ENCODE measurements at regions not wholly inside any gene's neighbourhood (a gene's known extent, or its start where the extent isn't known, plus 50 kb on each side); places are given as distances from the start of the nearest gene placed in this dataset.
"Not testable (repeated sequence)": the region's sequence is repeated elsewhere in the genome, so short reads cannot be mapped to it uniquely, and the experiment has no call there.

GRCh38 chr5:82532075-82532474, 253.9 kb upstream of the RPS23 start:
- no CpG with 5 or more reads among the region's 2 CpGs for WGBS (ENCODE audit: extremely low coverage, insufficient coverage, insufficient read length)
- not testable (repeated sequence) for H3K36me3 ChIP-seq (ENCODE audit: control insufficient read depth in 1 of 2, insufficient read depth in 2 of 2, low read length in 2 of 2); DNase-seq; H3K4me2 ChIP-seq (ENCODE audit: low read length); H3K79me2 ChIP-seq (ENCODE audit: control insufficient read depth, insufficient read depth, low read length, poor library complexity); H3K79me1 ChIP-seq (ENCODE audit: low read length); H3K14ac ChIP-seq (ENCODE audit: low read length); H4K91ac ChIP-seq (ENCODE audit: low read depth, low read length); H2BK5ac ChIP-seq (ENCODE audit: low read depth, low read length, poor library complexity); H3K4me3 ChIP-seq (ENCODE audit: low read depth, low read length); H4K12ac ChIP-seq (ENCODE audit: low read depth, low read length); H3K27ac ChIP-seq (ENCODE audit: low read depth, low read length); H3K9ac ChIP-seq (ENCODE audit: low read length); H3K9me3 ChIP-seq (ENCODE audit: insufficient read depth, low read depth, low read length); H2AFZ ChIP-seq (ENCODE audit: insufficient read depth, low read length, poor library complexity); H2BK12ac ChIP-seq (ENCODE audit: low read length); H2BK120ac ChIP-seq (ENCODE audit: insufficient read depth, low read length, poor library complexity); H2AK5ac ChIP-seq (ENCODE audit: low read length); H3K23ac ChIP-seq (ENCODE audit: low read length); H3K4ac ChIP-seq (ENCODE audit: low read depth, low read length); H3K18ac ChIP-seq (ENCODE audit: low read length); H3K27me3 ChIP-seq (ENCODE audit: insufficient read depth, low read length); H3K4me1 ChIP-seq (ENCODE audit: control insufficient read depth in 1 of 2, insufficient read depth in 2 of 2, low read length in 2 of 2); H4K8ac ChIP-seq (ENCODE audit: low read depth, low read length)

- no peak overlapping the region for H2BK120ac ChIP-seq (ENCODE audit: insufficient read depth, low read length, poor library complexity)
- H3K36me3 ChIP-seq (ENCODE audit: control insufficient read depth in 1 of 2, insufficient read depth in 2 of 2, low read length in 2 of 2), result no peaks in the 10 kb centered on the region
- H3K9ac ChIP-seq (ENCODE audit: low read length), result no peak overlapping the region
- H3K4ac ChIP-seq (ENCODE audit: low read depth, low read length), result no peak overlapping the region
- no peak overlapping the region for H3K27ac ChIP-seq (ENCODE audit: low read depth, low read length)
- no peaks in the 10 kb centered on the region for H3K79me2 ChIP-seq (ENCODE audit: control insufficient read depth, insufficient read depth, low read length, poor library complexity)
- H3K23ac ChIP-seq (ENCODE audit: low read length), result no peak overlapping the region
- H4K8ac ChIP-seq (ENCODE audit: low read depth, low read length), result no peak overlapping the region
- no peak overlapping the region for H2AK5ac ChIP-seq (ENCODE audit: low read length)
- no peak overlapping the region for H3K14ac ChIP-seq (ENCODE audit: low read length)
- H4K12ac ChIP-seq (ENCODE audit: low read depth, low read length), result no peak overlapping the region
- DNase-seq, result no peak
- H2BK12ac ChIP-seq (ENCODE audit: low read length), result no peak overlapping the region
- H2AFZ ChIP-seq (ENCODE audit: insufficient read depth, low read length, poor library complexity), result no peak overlapping the region
- no peaks in the 10 kb centered on the region for H3K9me3 ChIP-seq (ENCODE audit: insufficient read depth, low read depth, low read length)
- WGBS (ENCODE audit: extremely low coverage, insufficient coverage, insufficient read length), result no CpG with 5 or more reads among the region's 2 CpGs
- H3K4me1 ChIP-seq (ENCODE audit: control insufficient read depth in 1 of 2, insufficient read depth in 2 of 2, low read length in 2 of 2), result no peaks in the 10 kb centered on the region
- no peaks in the 10 kb centered on the region for H3K79me1 ChIP-seq (ENCODE audit: low read length)
- no peak overlapping the region for H2BK5ac ChIP-seq (ENCODE audit: low read depth, low read length, poor library complexity)
- no peak overlapping the region for H3K18ac ChIP-seq (ENCODE audit: low read length)
- H3K4me2 ChIP-seq (ENCODE audit: low read length), result no peak overlapping the region
- H4K91ac ChIP-seq (ENCODE audit: low read depth, low read length), result no peak overlapping the region
- no peaks in the 10 kb centered on the region for H3K27me3 ChIP-seq (ENCODE audit: insufficient read depth, low read length)
- no peak overlapping the region for H3K4me3 ChIP-seq (ENCODE audit: low read depth, low read length)
These were observed 248.4 kb upstream of the RPS23 start for GRCh38 chr5:82526540-82526939.

- Histone ChIP-seq H2AK5ac (ENCODE audit: low read length) (no peak overlapping the region), H3K23ac (ENCODE audit: low read length) (no peak overlapping the region), H3K18ac (ENCODE audit: low read length) (no peak overlapping the region), H3K27me3 (ENCODE audit: insufficient read depth, low read length) (no peaks in the 10 kb centered on the region), H3K9ac (ENCODE audit: low read length) (no peak overlapping the region), H4K91ac (ENCODE audit: low read depth, low read length) (no peak overlapping the region), H3K14ac (ENCODE audit: low read length) (no peak overlapping the region), H2AFZ (ENCODE audit: insufficient read depth, low read length, poor library complexity) (no peak overlapping the region), H3K4ac (ENCODE audit: low read depth, low read length) (no peak overlapping the region), H3K4me1 (ENCODE audit: control insufficient read depth in 1 of 2, insufficient read depth in 2 of 2, low read length in 2 of 2) (no peaks in the 10 kb centered on the region), H2BK120ac (ENCODE audit: insufficient read depth, low read length, poor library complexity) (no peak overlapping the region), H4K8ac (ENCODE audit: low read depth, low read length) (no peak overlapping the region), H3K79me2 (ENCODE audit: control insufficient read depth, insufficient read depth, low read length, poor library complexity) (no peaks in the 10 kb centered on the region), H3K4me2 (ENCODE audit: low read length) (no peak overlapping the region), H2BK12ac (ENCODE audit: low read length) (no peak overlapping the region), H3K4me3 (ENCODE audit: low read depth, low read length) (no peak overlapping the region), H3K9me3 (ENCODE audit: insufficient read depth, low read depth, low read length) (no peaks in the 10 kb centered on the region), H3K36me3 (ENCODE audit: control insufficient read depth in 1 of 2, insufficient read depth in 2 of 2, low read length in 2 of 2) (no peaks in the 10 kb centered on the region), H2BK5ac (ENCODE audit: low read depth, low read length, poor library complexity) (no peak overlapping the region), H4K12ac (ENCODE audit: low read depth, low read length) (no peak overlapping the region), H3K79me1 (ENCODE audit: low read length) (no peaks in the 10 kb centered on the region), H3K27ac (ENCODE audit: low read depth, low read length) (no peak overlapping the region)
- DNase-seq, result no peak
- WGBS (ENCODE audit: extremely low coverage, insufficient coverage, insufficient read length), result no CpG with 5 or more reads among the region's 3 CpGs
These were observed 247.5 kb upstream of the RPS23 start for GRCh38 chr5:82525626-82526025.

GRCh38 chr5:82523633-82524032, 245.5 kb upstream of the RPS23 start:
- H3K4me2 ChIP-seq (ENCODE audit: low read length), result no peak overlapping the region
- H2BK5ac ChIP-seq (ENCODE audit: low read depth, low read length, poor library complexity), result no peak overlapping the region
- no peaks in the 10 kb centered on the region for H3K27me3 ChIP-seq (ENCODE audit: insufficient read depth, low read length)
- no peaks in the 10 kb centered on the region for H3K36me3 ChIP-seq (ENCODE audit: control insufficient read depth in 1 of 2, insufficient read depth in 2 of 2, low read length in 2 of 2)
- no peak overlapping the region for H3K4ac ChIP-seq (ENCODE audit: low read depth, low read length)
- no peaks in the 10 kb centered on the region for H3K9me3 ChIP-seq (ENCODE audit: insufficient read depth, low read depth, low read length)
- no peak overlapping the region for H2AFZ ChIP-seq (ENCODE audit: insufficient read depth, low read length, poor library complexity)
- H3K14ac ChIP-seq (ENCODE audit: low read length), result no peak overlapping the region
- no peaks in the 10 kb centered on the region for H3K79me1 ChIP-seq (ENCODE audit: low read length)
- no peak overlapping the region for H3K18ac ChIP-seq (ENCODE audit: low read length)
- no peak overlapping the region for H2BK12ac ChIP-seq (ENCODE audit: low read length)
- WGBS (ENCODE audit: extremely low coverage, insufficient coverage, insufficient read length), result no CpG with 5 or more reads among the region's 2 CpGs
- no peaks in the 10 kb centered on the region for H3K79me2 ChIP-seq (ENCODE audit: control insufficient read depth, insufficient read depth, low read length, poor library complexity)
- H4K91ac ChIP-seq (ENCODE audit: low read depth, low read length), result no peak overlapping the region
- no peak overlapping the region for H3K27ac ChIP-seq (ENCODE audit: low read depth, low read length)
- H3K23ac ChIP-seq (ENCODE audit: low read length), result no peak overlapping the region
- no peak overlapping the region for H4K12ac ChIP-seq (ENCODE audit: low read depth, low read length)
- H2AK5ac ChIP-seq (ENCODE audit: low read length), result no peak overlapping the region
- H3K4me3 ChIP-seq (ENCODE audit: low read depth, low read length), result no peak overlapping the region
- no peak overlapping the region for H4K8ac ChIP-seq (ENCODE audit: low read depth, low read length)
- DNase-seq, result no peak
- H3K9ac ChIP-seq (ENCODE audit: low read length), result no peak overlapping the region
- no peaks in the 10 kb centered on the region for H3K4me1 ChIP-seq (ENCODE audit: control insufficient read depth in 1 of 2, insufficient read depth in 2 of 2, low read length in 2 of 2)
- H2BK120ac ChIP-seq (ENCODE audit: insufficient read depth, low read length, poor library complexity), result no peak overlapping the region

Data from trophoblast cell (in vitro differentiated cells and primary cell).